K562 (cell line): ENCODE measurements at regions not wholly inside any gene's neighbourhood (a gene's known extent, or its start where the extent isn't known, plus 50 kb on each side); places are given as distances from the start of the nearest gene placed in this dataset.

Source experiments
- ATAC-seq: fragments of 200-7000 bp; cut with Tn5 transposase; 3 replicates; pipeline ENCODE4 v1.9.1; 2020; ENCODE audit warnings: moderate library complexity
- BruUV-seq: library from RNA; stranded (reverse); fragments of 400-500 nt; replicated peaks from 2 replicates; lab custom pipeline; 2021; lab: Mats Ljungman, UMichigan
- CTCF ChIA-PET: fragments of 300-600 bp; formaldehyde crosslinking; extraction: SDS; loops from one replicate; lab custom pipeline; 2021; ENCODE audit warnings: low intra/inter-chr PET ratio; lab: Yijun Ruan, JAX
- POLR2A ChIA-PET: fragments of 300-600, 350-650 bp; sonication (Branson Sonifier 250); formaldehyde crosslinking; extraction: SDS; loops from one replicate; lab custom pipeline; 2021; ENCODE audit warnings: antibody characterized with exemption, inconsistent platforms; lab: Yijun Ruan, JAX
- DNase-seq, 4 experiments: peaks; one replicate each; pipeline versions ENCODE4 v3.0.0 to v3.0.0-alpha.2; 2011 to 2018; ENCODE audit warnings: low spot score in 3 of 4, mixed read lengths in 3 of 4; ENCODE audit errors: extremely low read depth in 1 of 4
- FAIRE-seq: peaks from 2 replicates; lab custom pipeline; 2011; peaks lifted over from hg19 to GRCh38; lab: Jason Lieb, UNC
- H2AFZ ChIP-seq: 2 replicates; pipeline ENCODE4 v1.6.0; 2011; ENCODE audit warnings: low read depth, low read length, control low read depth, inconsistent platforms
- H3K27ac ChIP-seq: fragments of 200-600 bp; 3 replicates; pipeline ENCODE4 v1.8.0; 2011; ENCODE audit warnings: low read depth, mild to moderate bottlenecking, control low read depth, inconsistent platforms, low read length, moderate library complexity, mixed read lengths; ENCODE audit errors: extremely low read depth
- H3K27me3 ChIP-seq, 2 experiments: fragments of 300-600 bp in 1 of 2; 2 replicates in 1 of 2; 3 replicates in 1 of 2; pipeline versions ENCODE4 v1.6.0 to v1.8.0; 2011; ENCODE audit warnings: inconsistent platforms in 2 of 2, low read length in 2 of 2, mild to moderate bottlenecking in 1 of 2, mixed read lengths in 1 of 2, moderate library complexity in 1 of 2; ENCODE audit not compliant: control insufficient read depth in 2 of 2, insufficient read depth in 2 of 2
- H3K36me3 ChIP-seq: fragments of 300-600 bp; 3 replicates; pipeline ENCODE4 v1.8.0; 2011; ENCODE audit warnings: mild to moderate bottlenecking, low read length, inconsistent platforms; ENCODE audit not compliant: control insufficient read depth, insufficient read depth
- H3K4me1 ChIP-seq, 2 experiments: fragments of 200-600 bp in 1 of 2; replicated peaks in 1 of 2; 2 replicates in 1 of 2; 3 replicates in 1 of 2; pipeline versions ENCODE4 v1.5.1 to v1.8.0; 2011; ENCODE audit warnings: inconsistent platforms in 2 of 2, low read length in 2 of 2, mild to moderate bottlenecking in 1 of 2, mixed read lengths in 1 of 2, moderate library complexity in 1 of 2; ENCODE audit not compliant: control insufficient read depth in 2 of 2, insufficient read depth in 2 of 2
- H3K4me2 ChIP-seq: 2 replicates; pipeline ENCODE4 v1.6.1; 2011; ENCODE audit warnings: low read length, control low read depth, inconsistent platforms, mixed read lengths; ENCODE audit not compliant: insufficient read depth
- H3K4me3 ChIP-seq: fragments of 200-600 bp; sonication (generic), shearing (Covaris generic); 2 replicates; pipeline ENCODE4 v1.5.1; 2016; ENCODE audit warnings: control low read depth, inconsistent platforms
- H3K79me2 ChIP-seq: fragments of 200-600 bp; 3 replicates; pipeline ENCODE4 v1.8.0; 2011; ENCODE audit warnings: low read length, inconsistent platforms; ENCODE audit not compliant: control insufficient read depth, insufficient read depth
- H3K9ac ChIP-seq, 2 experiments: 2 replicates each; pipeline versions ENCODE4 v1.6.0 to v1.6.1; 2011; ENCODE audit warnings: low read depth in 2 of 2, low read length in 2 of 2, control low read depth in 1 of 2, inconsistent platforms in 1 of 2, mild to moderate bottlenecking in 1 of 2, mixed read lengths in 1 of 2; ENCODE audit not compliant: insufficient read depth in 1 of 2
- H3K9me1 ChIP-seq: one replicate; pipeline ENCODE4 v1.6.0; 2011; ENCODE audit warnings: inconsistent platforms, mild to moderate bottlenecking, low read length, moderate library complexity; ENCODE audit not compliant: control insufficient read depth, insufficient read depth
- H3K9me3 ChIP-seq: replicated peaks from 2 replicates; pipeline ENCODE4 v1.5.1; 2011; ENCODE audit warnings: low read depth, low read length, inconsistent platforms; ENCODE audit not compliant: control insufficient read depth, insufficient read depth
- H4K20me1 ChIP-seq: replicated peaks from 2 replicates; pipeline ENCODE4 v1.6.1; 2011; ENCODE audit warnings: low read length, inconsistent platforms, mixed read lengths; ENCODE audit not compliant: control insufficient read depth, insufficient read depth
- BACH1 ChIP-seq: fragments of 200-800 bp; sonication (Bioruptor generic); IDR thresholded peaks from 2 replicates; pipeline ENCODE4 v1.6.1; 2016; ENCODE audit warnings: missing genetic modification characterization, missing compliant biosample characterization
- DPF2 ChIP-seq: fragments of 450-650 bp; IDR thresholded peaks from 2 replicates; pipeline ENCODE4 v1.6.1; 2016
- HINFP ChIP-seq: fragments of 450-650 bp; conservative IDR thresholded peaks from 2 replicates; pipeline ENCODE4 v1.6.1; 2016; ENCODE audit warnings: missing genetic modification characterization, low read depth, mild to moderate bottlenecking, control low read depth, missing compliant biosample characterization
- ILK ChIP-seq: fragments of 450-650 bp; IDR thresholded peaks from 2 replicates; pipeline ENCODE4 v1.6.1; 2016; ENCODE audit warnings: missing genetic modification characterization, low read depth, mild to moderate bottlenecking, missing compliant biosample characterization, moderate library complexity, borderline replicate concordance
- JUND ChIP-seq, 2 experiments: IDR thresholded peaks; 2 replicates in 1 of 2; 3 replicates in 1 of 2; pipeline ENCODE4 v1.6.1; 2011; ENCODE audit warnings: borderline replicate concordance in 2 of 2, low read depth in 2 of 2, low read length in 2 of 2, improper control_type of control experiment in 1 of 2, missing biosample characterization in 1 of 2, missing genetic modification characterization in 1 of 2, missing genetic modification reagents in 1 of 2
- KLF10 ChIP-seq: fragments of 250-450 bp; sonication (Bioruptor Pico); IDR thresholded peaks from 2 replicates; pipeline ENCODE4 v1.6.1; 2021; ENCODE audit warnings: matching md5 sums
- MLX ChIP-seq, 2 experiments: fragments of 450-650 bp in 1 of 2; sonication (generic) in 1 of 2; formaldehyde crosslinking; conservative IDR thresholded peaks; 2 replicates each; pipeline versions ENCODE4 v1.4.0 to v1.8.1; 2020 to 2022; ENCODE audit warnings: mild to moderate bottlenecking in 1 of 2, missing genetic modification reagents in 1 of 2
- MYC ChIP-seq, 2 experiments: fragments of 250-450 bp in 1 of 2; sonication (Bioruptor Pico) in 1 of 2; IDR thresholded peaks; 2 replicates each; pipeline versions ENCODE4 v1.5.1 to v1.6.1; 2012 to 2021; ENCODE audit warnings: low read depth in 2 of 2, borderline replicate concordance in 1 of 2, improper control_type of control experiment in 1 of 2, low read length in 1 of 2, mild to moderate bottlenecking in 1 of 2, moderate library complexity in 1 of 2
- PHF21A ChIP-seq: fragments of 450-650 bp; IDR thresholded peaks from 2 replicates; pipeline ENCODE4 v1.6.1; 2017; ENCODE audit warnings: low read depth, borderline replicate concordance
- RBM34 ChIP-seq: fragments of 200-400 bp; formaldehyde crosslinking; IDR thresholded peaks from 2 replicates; pipeline ENCODE4 v1.6.1; 2018; ENCODE audit warnings: low read length, borderline replicate concordance; ENCODE audit not compliant: insufficient read depth
- SIN3A ChIP-seq, 2 experiments: fragments of 150-350 bp in 1 of 2; IDR thresholded peaks; 2 replicates each; pipeline ENCODE4 v1.6.1; 2011 to 2016; ENCODE audit warnings: borderline replicate concordance in 2 of 2, low read depth in 2 of 2, low read length in 2 of 2, mild to moderate bottlenecking in 2 of 2, moderate library complexity in 2 of 2; ENCODE audit not compliant: control insufficient read depth in 1 of 2
- TAL1 ChIP-seq: fragments of 450-650 bp; IDR thresholded peaks from 2 replicates; pipeline ENCODE4 v1.6.1; 2016; ENCODE audit warnings: mild to moderate bottlenecking
- ZNF75A ChIP-seq: fragments of 450-650 bp; formaldehyde crosslinking; IDR thresholded peaks from 2 replicates; pipeline ENCODE4 v1.4.0; 2020; ENCODE audit warnings: mild to moderate bottlenecking
- WGBS: fragments of 100-300 bp; shearing (Covaris generic); methylation state at CpG from one replicate; pipeline ENCODE4 v1.1.6; 2016; ENCODE audit warnings: low coverage, mixed read lengths; ENCODE audit not compliant: insufficient coverage; ENCODE audit errors: missing lambda C conversion rate; 5-methylcytosine and 5-hydroxymethylcytosine counted together
- in situ Hi-C: fragments of 300-500 bp; cut with MboI; formaldehyde crosslinking; loops from 4 replicates; pipeline ENCODE4 v1.15.0; 2018; ENCODE audit warnings: inconsistent platforms, mixed read lengths
- intact Hi-C: fragments of 100-400 bp; cut with micrococcal nuclease; formaldehyde crosslinking; loops from 2 replicates; pipeline ENCODE4 v1.14.2; 2022
- TF ChIP-seq, protein P1 (sequence below): fragments of 450-650 bp; IDR thresholded peaks from 2 replicates; pipeline ENCODE4 v1.6.1; 2016; ENCODE audit warnings: low read depth, mild to moderate bottlenecking, moderate library complexity
- TF ChIP-seq, protein P2 (sequence below): fragments of 450-650 bp; IDR thresholded peaks from 2 replicates; pipeline ENCODE4 v1.6.1; 2016; ENCODE audit warnings: antibody characterized with exemption

- TF ChIP-seq KLF10 (CRISPR knock-in tag) = no peak
- no peak for TF ChIP-seq HINFP
- no peak for TF ChIP-seq MYC (IDR thresholded peaks at IDR 0.05; ENCODE audit: low read depth, low read length)
- TF ChIP-seq MYC (CRISPR knock-in tag; IDR thresholded peaks at IDR 0.05; ENCODE audit: borderline replicate concordance, low read depth) = no peak
- TF ChIP-seq, protein P1, sequence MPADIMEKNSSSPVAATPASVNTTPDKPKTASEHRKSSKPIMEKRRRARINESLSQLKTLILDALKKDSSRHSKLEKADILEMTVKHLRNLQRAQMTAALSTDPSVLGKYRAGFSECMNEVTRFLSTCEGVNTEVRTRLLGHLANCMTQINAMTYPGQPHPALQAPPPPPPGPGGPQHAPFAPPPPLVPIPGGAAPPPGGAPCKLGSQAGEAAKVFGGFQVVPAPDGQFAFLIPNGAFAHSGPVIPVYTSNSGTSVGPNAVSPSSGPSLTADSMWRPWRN = no peak
Observed at GRCh38 chr2:147040298-147041120, 804.3 kb upstream of the ACVR2A start (continued).

DNA sequence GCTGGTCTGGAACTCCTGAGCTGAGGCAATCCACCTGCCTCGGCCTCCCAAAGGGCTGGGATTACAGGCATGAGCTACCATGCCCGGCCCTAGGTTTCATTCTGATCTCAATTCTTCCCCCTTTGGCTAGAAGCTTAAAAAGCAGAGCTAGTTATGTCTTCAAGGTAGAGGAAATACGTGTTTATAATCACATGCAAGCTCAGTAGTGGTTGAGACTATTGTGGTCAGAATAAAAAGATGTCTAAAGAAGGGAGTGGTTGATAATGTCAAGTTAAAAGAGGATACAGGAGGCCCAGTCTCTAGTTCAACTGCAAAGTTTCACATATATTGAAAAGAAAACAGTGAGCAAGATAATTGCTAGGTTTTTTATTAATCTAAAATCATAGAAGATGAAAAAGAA is 807.8 kb upstream of the ACVR2A start:
- WGBS = 3% methylated on average over 3 of the region's 3 CpGs
- H2AFZ ChIP-seq = no peak overlapping the region
- H3K27ac ChIP-seq = no peak overlapping the region
- ChIA-PET POLR2A (no interaction called here), CTCF (no interaction called here)
- no peak overlapping the region for H3K4me2 ChIP-seq
- no peaks in the 10 kb centered on the region for H3K79me2 ChIP-seq
- no peak for DNase-seq
- no peak overlapping the region for H3K9ac ChIP-seq
- no peaks in the 10 kb centered on the region for H3K27me3 ChIP-seq
- no peaks in the 10 kb centered on the region for H4K20me1 ChIP-seq
- H3K4me1 ChIP-seq = no peaks in the 10 kb centered on the region
- no TSS peak for BruUV-seq
- no peaks in the 10 kb centered on the region for H3K9me3 ChIP-seq
- FAIRE-seq = no peak
- H3K4me3 ChIP-seq = no peak overlapping the region
- in situ Hi-C loops (loop anchor here (25.0 kb wide), 1 partner anchor 850 kb away; no protein-coding TSS in a partner anchor), intact Hi-C loops (no loop called here)
- no peak for ATAC-seq
- H3K36me3 ChIP-seq = no peaks in the 10 kb centered on the region
- no peaks in the 10 kb centered on the region for H3K9me1 ChIP-seq
- TF ChIP-seq ZNF75A = no peak
- no peak for TF ChIP-seq SIN3A (IDR thresholded peaks at IDR 0.05; ENCODE audit: borderline replicate concordance in 2 of 2, control insufficient read depth in 1 of 2, low read depth in 2 of 2, low read length in 2 of 2)
- TF ChIP-seq, protein P2, sequence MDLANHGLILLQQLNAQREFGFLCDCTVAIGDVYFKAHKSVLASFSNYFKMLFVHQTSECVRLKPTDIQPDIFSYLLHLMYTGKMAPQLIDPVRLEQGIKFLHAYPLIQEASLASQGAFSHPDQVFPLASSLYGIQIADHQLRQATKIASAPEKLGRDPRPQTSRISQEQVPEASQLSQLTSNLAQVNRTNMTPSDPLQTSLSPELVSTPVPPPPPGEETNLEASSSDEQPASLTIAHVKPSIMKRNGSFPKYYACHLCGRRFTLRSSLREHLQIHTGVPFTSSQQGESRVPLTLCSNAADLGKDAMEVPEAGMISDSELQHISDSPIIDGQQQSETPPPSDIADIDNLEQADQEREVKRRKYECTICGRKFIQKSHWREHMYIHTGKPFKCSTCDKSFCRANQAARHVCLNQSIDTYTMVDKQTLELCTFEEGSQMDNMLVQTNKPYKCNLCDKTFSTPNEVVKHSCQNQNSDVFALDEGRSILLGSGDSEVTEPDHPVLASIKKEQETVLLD = no peak
- TF ChIP-seq ILK = no peak
- no peak for TF ChIP-seq MLX (CRISPR knock-in tag; conservative IDR thresholded peaks at IDR 0.05)
- no peak for TF ChIP-seq JUND (IDR thresholded peaks at IDR 0.05; ENCODE audit: borderline replicate concordance, low read depth, low read length)
- TF ChIP-seq JUND (tag; IDR thresholded peaks at IDR 0.05; ENCODE audit: borderline replicate concordance, low read depth, low read length) = no peak
- TF ChIP-seq PHF21A = no peak
- no peak for TF ChIP-seq TAL1
- TF ChIP-seq BACH1 (tag) = no peak
- no peak for TF ChIP-seq DPF2
- TF ChIP-seq RBM34 = no peak
